Breast epithelium (tissue), 4 donors: ENCODE measurements at regions not wholly inside any gene's neighbourhood (a gene's known extent, or its start where the extent isn't known, plus 50 kb on each side); places are given as distances from the start of the nearest gene placed in this dataset.

Experiments used
- DNase-seq, 2 donors: peaks; one replicate each; pipeline ENCODE4 v3.0.0-alpha.2; 2019; ENCODE audit warnings: low spot score in 2 of 2
- H3K27ac ChIP-seq, 2 donors: fragments of 200-600 bp; sonication (generic) in 1 of 2; one replicate each; pipeline ENCODE4 v1.5.1; 2016 to 2019; ENCODE audit warnings: mild to moderate bottlenecking in 1 of 2
- H3K27me3 ChIP-seq, 2 donors: fragments of 200-600 bp; sonication (generic) in 1 of 2; one replicate each; pipeline versions ENCODE4 v1.5.1 to v1.6.0; 2017 to 2019; ENCODE audit warnings: control low read depth in 1 of 2, mild to moderate bottlenecking in 1 of 2
- H3K36me3 ChIP-seq: fragments of 200-600 bp; one replicate; pipeline ENCODE4 v1.5.1; 2019
- H3K4me1 ChIP-seq, 2 donors: fragments of 200-600 bp; sonication (generic); one replicate each; pipeline ENCODE4 v1.5.1; 2016 to 2019; ENCODE audit warnings: control low read depth in 1 of 2
- H3K4me3 ChIP-seq, 3 donors: fragments of 200-600 bp; sonication (generic); 1 replicate in 2 of 3; 2 replicates in 1 of 3; pipeline ENCODE4 v1.5.1; 2016 to 2019; ENCODE audit warnings: mild to moderate bottlenecking in 3 of 3, moderate library complexity in 2 of 3
- H3K9me3 ChIP-seq, 2 donors: fragments of 200-600 bp; sonication (generic) in 1 of 2; one replicate each; pipeline ENCODE4 v1.5.1; 2016 to 2019; ENCODE audit warnings: control low read depth in 1 of 2
- POLR2A ChIP-seq: fragments of 450-650 bp; IDR thresholded peaks from one replicate; pipeline ENCODE4 v1.6.1; 2016; ENCODE audit warnings: antibody characterized with exemption, mild to moderate bottlenecking, moderate library complexity
- POLR2AphosphoS5 ChIP-seq, 3 donors: sonication (generic); formaldehyde crosslinking; IDR thresholded peaks; one replicate each; pipeline ENCODE4 v1.6.1; 2017; ENCODE audit warnings: antibody characterized with exemption in 3 of 3
- intact Hi-C: fragments of 100-400 bp; cut with DNase I; formaldehyde crosslinking; loops from one replicate; pipeline ENCODE4 v1.15.1; 2023; ENCODE audit warnings: low total_unique reads
- TF ChIP-seq, protein P1 (sequence below), 3 donors: fragments of 450-650 bp; IDR thresholded peaks; one replicate each; pipeline ENCODE4 v1.5.1; 2016 to 2017; ENCODE audit warnings: antibody characterized with exemption in 3 of 3, mild to moderate bottlenecking in 3 of 3, moderate library complexity in 3 of 3

DNA sequence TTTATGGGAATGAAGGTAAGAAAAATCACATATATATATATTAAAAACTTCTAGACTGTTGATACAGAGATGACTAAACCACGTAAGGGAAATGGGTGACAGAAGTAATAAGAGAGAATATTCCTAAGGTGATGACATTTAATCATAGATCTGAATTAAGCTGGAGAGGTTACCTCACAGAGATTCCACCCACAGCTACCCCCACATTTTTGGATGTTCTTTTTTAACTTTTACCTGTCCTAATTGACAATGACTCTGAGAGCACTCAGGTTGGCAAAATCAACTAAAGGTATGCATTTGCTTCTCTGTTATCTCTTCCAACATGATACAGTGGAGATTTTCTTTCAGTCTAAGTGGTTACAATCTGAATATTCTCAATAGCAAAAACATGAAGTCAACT, 1280.6 kb downstream of the CDH11 start:
- intact Hi-C loops, result no loop called here
- no peak overlapping the region for H3K27ac ChIP-seq
- no peak for TF ChIP-seq POLR2A
- TF ChIP-seq, protein P1, sequence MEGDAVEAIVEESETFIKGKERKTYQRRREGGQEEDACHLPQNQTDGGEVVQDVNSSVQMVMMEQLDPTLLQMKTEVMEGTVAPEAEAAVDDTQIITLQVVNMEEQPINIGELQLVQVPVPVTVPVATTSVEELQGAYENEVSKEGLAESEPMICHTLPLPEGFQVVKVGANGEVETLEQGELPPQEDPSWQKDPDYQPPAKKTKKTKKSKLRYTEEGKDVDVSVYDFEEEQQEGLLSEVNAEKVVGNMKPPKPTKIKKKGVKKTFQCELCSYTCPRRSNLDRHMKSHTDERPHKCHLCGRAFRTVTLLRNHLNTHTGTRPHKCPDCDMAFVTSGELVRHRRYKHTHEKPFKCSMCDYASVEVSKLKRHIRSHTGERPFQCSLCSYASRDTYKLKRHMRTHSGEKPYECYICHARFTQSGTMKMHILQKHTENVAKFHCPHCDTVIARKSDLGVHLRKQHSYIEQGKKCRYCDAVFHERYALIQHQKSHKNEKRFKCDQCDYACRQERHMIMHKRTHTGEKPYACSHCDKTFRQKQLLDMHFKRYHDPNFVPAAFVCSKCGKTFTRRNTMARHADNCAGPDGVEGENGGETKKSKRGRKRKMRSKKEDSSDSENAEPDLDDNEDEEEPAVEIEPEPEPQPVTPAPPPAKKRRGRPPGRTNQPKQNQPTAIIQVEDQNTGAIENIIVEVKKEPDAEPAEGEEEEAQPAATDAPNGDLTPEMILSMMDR (IDR thresholded peaks at IDR 0.05), result no peak
- TF ChIP-seq POLR2AphosphoS5 (IDR thresholded peaks at IDR 0.05), result no peak
- DNase-seq, result no peak
- H3K4me1 ChIP-seq, result no peaks in the 10 kb centered on the region
- no peak overlapping the region for H3K4me3 ChIP-seq
- no peaks in the 10 kb centered on the region for H3K27me3 ChIP-seq
- H3K36me3 ChIP-seq, result no peaks in the 10 kb centered on the region
- H3K9me3 ChIP-seq, result peaks cover 16 to 17% of the 10 kb centered on the region in 2 donors

DNA sequence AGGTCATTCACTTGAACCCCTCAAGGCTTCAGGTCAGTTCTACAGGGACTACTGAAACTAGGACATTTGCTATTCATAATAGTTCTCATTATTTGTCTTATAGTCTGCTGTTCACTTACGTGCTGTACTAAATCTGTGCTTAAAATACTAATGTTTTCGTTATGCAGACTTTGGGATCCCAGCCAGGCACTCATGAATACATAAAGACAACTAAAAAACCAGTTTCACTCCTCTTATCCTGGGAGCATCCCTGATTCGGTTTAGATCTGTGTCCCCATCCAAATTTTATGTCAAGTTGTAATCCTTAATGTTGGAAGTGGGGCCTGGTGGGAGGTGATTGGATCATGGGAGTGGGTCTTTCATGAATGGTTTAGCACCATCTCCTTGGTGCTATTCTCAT, 1291.8 kb downstream of the CDH11 start:
- no peak for DNase-seq
- no peaks in the 10 kb centered on the region for H3K36me3 ChIP-seq
- no peaks in the 10 kb centered on the region for H3K9me3 ChIP-seq
- H3K27me3 ChIP-seq, result no peaks in the 10 kb centered on the region
- TF ChIP-seq POLR2AphosphoS5 (IDR thresholded peaks at IDR 0.05), result no peak
- TF ChIP-seq, protein P1 (IDR thresholded peaks at IDR 0.05), result no peak
- TF ChIP-seq POLR2A, result no peak
- intact Hi-C loops, result no loop called here
- no peak overlapping the region for H3K27ac ChIP-seq
- no peak overlapping the region for H3K4me3 ChIP-seq
- no peaks in the 10 kb centered on the region for H3K4me1 ChIP-seq

DNA sequence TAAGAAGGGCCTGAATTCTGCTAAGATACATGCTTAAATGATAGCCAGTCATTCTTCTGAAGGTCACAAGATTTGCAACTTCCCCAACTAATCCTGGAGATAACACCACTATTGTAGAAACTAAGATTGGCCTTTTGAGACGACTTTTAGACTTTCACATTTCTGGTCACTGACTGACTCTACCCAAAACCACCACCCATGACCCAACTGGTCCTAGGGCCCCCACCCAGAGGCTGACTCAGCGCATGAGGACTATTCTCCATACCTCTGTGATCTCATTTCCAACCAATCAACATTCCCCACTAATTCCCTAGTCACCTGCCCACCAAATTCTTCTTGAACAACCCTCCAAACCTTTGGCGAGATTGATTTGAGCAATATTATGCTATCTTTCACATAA, 1299.0 kb downstream of the CDH11 start:
- intact Hi-C loops, result no loop called here

DNA sequence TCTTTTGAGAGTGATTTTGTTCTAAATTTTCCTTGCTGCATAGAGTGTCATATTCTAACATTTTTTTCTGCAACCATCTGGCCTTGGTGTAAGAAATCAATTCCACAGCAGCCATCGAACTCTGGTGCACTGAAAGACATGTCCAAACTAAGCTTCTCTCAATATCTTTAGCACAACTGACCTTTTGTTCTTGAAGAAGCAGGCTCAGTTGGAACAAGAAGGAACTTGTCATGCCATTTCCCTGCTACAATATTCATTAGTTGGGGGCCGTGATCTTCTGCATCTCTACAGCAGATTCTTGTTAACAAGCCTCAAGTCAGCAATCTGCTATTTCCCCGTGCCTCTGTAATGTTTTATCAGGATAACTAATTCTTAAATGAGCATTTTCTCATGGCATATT, 1305.6 kb downstream of the CDH11 start:
- Histone ChIP-seq H3K9me3 (no peaks in the 10 kb centered on the region), H3K4me3 (no peak overlapping the region), H3K36me3 (no peaks in the 10 kb centered on the region), H3K27me3 (no peaks in the 10 kb centered on the region), H3K4me1 (no peaks in the 10 kb centered on the region), H3K27ac (no peak overlapping the region)
- TF ChIP-seq POLR2A, result no peak
- TF ChIP-seq, protein P1 (IDR thresholded peaks at IDR 0.05), result no peak
- TF ChIP-seq POLR2AphosphoS5 (IDR thresholded peaks at IDR 0.05), result no peak
- intact Hi-C loops, result no loop called here
- DNase-seq, result no peak

More for the DNA sequence above, 1299.0 kb downstream of the CDH11 start:
- H3K4me1 ChIP-seq, result no peaks in the 10 kb centered on the region
- TF ChIP-seq POLR2A (no peak), POLR2AphosphoS5 (IDR thresholded peaks at IDR 0.05) (no peak)
- TF ChIP-seq, protein P1 (IDR thresholded peaks at IDR 0.05), result no peak
- no peaks in the 10 kb centered on the region for H3K36me3 ChIP-seq
- DNase-seq, result no peak
- no peak overlapping the region for H3K27ac ChIP-seq
- H3K27me3 ChIP-seq, result no peaks in the 10 kb centered on the region
- no peak overlapping the region for H3K4me3 ChIP-seq
- no peaks in the 10 kb centered on the region for H3K9me3 ChIP-seq

DNA sequence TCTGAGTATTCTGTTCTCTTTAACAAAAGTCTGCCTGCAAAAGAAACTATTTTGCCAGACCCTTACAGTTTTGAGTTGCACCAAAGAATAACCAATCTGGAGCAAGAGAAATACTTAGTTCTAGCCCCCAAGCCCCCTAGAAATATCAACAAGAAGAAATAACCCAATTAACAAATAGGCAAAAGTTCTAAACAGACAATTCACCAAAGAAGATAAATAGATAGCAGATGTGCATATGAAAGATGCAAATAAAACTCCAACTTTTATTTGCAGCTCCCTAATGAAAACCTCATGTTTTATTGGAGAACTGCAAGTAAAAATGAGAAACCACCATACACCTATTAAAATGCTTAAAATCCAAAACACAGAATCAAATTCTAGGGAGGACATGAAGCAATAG, 1308.0 kb downstream of the CDH11 start:
- H3K4me3 ChIP-seq, result no peak overlapping the region
- intact Hi-C loops, result no loop called here
- TF ChIP-seq, protein P1 (IDR thresholded peaks at IDR 0.05), result no peak
- no peak for TF ChIP-seq POLR2AphosphoS5 (IDR thresholded peaks at IDR 0.05)
- TF ChIP-seq POLR2A, result no peak
- H3K4me1 ChIP-seq, result no peaks in the 10 kb centered on the region
- H3K27me3 ChIP-seq, result no peaks in the 10 kb centered on the region
- no peak overlapping the region for H3K27ac ChIP-seq
- no peaks in the 10 kb centered on the region for H3K36me3 ChIP-seq
- no peaks in the 10 kb centered on the region for H3K9me3 ChIP-seq
- DNase-seq, result no peak
